Spleen (tissue), 11 donors: ENCODE measurements at regions not wholly inside any gene's neighbourhood (a gene's known extent, or its start where the extent isn't known, plus 50 kb on each side); places are given as distances from the start of the nearest gene placed in this dataset.
A peak's percentile ranks its signal among the peaks of the same experiment; 100 is the strongest.

Experiments
- DNase-seq: peaks from one replicate; pipeline ENCODE4 v3.0.0-alpha.2; 2020
- H3K27ac ChIP-seq, 8 donors: fragments of 200-600 bp; sonication (generic) in 7 of 8; 1 replicate in 4 of 8; 2 replicates in 4 of 8; pipeline versions ENCODE4 v1.5.0 to v1.8.0; 2016 to 2021; ENCODE audit warnings: inconsistent platforms in 4 of 8, mild to moderate bottlenecking in 4 of 8, moderate library complexity in 1 of 8
- H3K27me3 ChIP-seq, 7 donors: fragments of 200-600 bp; sonication (generic) in 6 of 7; replicated peaks in 1 of 7; 1 replicate in 4 of 7; 2 replicates in 3 of 7; pipeline versions ENCODE4 v1.5.0 to v1.8.0; 2016 to 2021; ENCODE audit warnings: inconsistent platforms in 3 of 7, mild to moderate bottlenecking in 1 of 7
- H3K36me3 ChIP-seq, 6 donors: fragments of 200-600 bp; sonication (generic) in 5 of 6; 1 replicate in 4 of 6; 2 replicates in 2 of 6; pipeline versions ENCODE4 v1.5.0 to v1.8.0; 2016 to 2021; ENCODE audit warnings: inconsistent platforms in 2 of 6
- H3K4me1 ChIP-seq, 6 donors: fragments of 200-600 bp; sonication (generic) in 5 of 6; 1 replicate in 3 of 6; 2 replicates in 3 of 6; pipeline versions ENCODE4 v1.5.0 to v1.8.0; 2016 to 2021; ENCODE audit warnings: inconsistent platforms in 3 of 6
- H3K4me3 ChIP-seq, 8 donors: fragments of 200-600 bp; sonication (generic) in 7 of 8; 1 replicate in 4 of 8; 2 replicates in 4 of 8; pipeline versions ENCODE4 v1.5.0 to v1.8.0; 2016 to 2021; ENCODE audit warnings: inconsistent platforms in 4 of 8, mild to moderate bottlenecking in 4 of 8, moderate library complexity in 2 of 8
- H3K9me3 ChIP-seq, 8 donors: fragments of 200-600 bp; sonication (generic) in 7 of 8; 1 replicate in 4 of 8; 2 replicates in 4 of 8; pipeline versions ENCODE4 v1.5.0 to v1.8.0; 2016 to 2021; ENCODE audit warnings: inconsistent platforms in 4 of 8
- CTCF ChIP-seq, 11 experiments: fragments of 200-600 bp in 7 of 11; fragments of 450-650 bp in 4 of 11; sonication (generic) in 4 of 11; IDR thresholded peaks in 8 of 11; conservative IDR thresholded peaks in 3 of 11; 1 replicate in 7 of 11; 2 replicates in 4 of 11; pipeline versions ENCODE4 v1.4.0 to v1.8.0; 2016 to 2021; ENCODE audit warnings: antibody characterized with exemption in 11 of 11, inconsistent platforms in 4 of 11, mild to moderate bottlenecking in 1 of 11
- POLR2A ChIP-seq, 3 donors: fragments of 450-650 bp; IDR thresholded peaks; one replicate each; pipeline ENCODE4 v1.5.1; 2017; ENCODE audit warnings: antibody characterized with exemption in 3 of 3, mild to moderate bottlenecking in 1 of 3
- POLR2AphosphoS5 ChIP-seq, 3 donors: sonication (generic); formaldehyde crosslinking; IDR thresholded peaks; one replicate each; pipeline ENCODE4 v1.5.1; 2017; ENCODE audit warnings: antibody characterized with exemption in 3 of 3
- WGBS, 5 donors: extraction: QIAGEN DNeasy Blood & Tissue Kit in 3 of 5; methylation state at CpG; one replicate each; pipeline versions ENCODE4 v1.1.5 to v1.1.7; 2013 to 2018; 5-methylcytosine and 5-hydroxymethylcytosine counted together
- intact Hi-C: fragments of 100-400 bp; cut with DNase I; formaldehyde crosslinking; loops from one replicate; pipeline ENCODE4 v1.15.0; 2023; ENCODE audit warnings: low total_unique reads
- donor health status: healthy with polysubstance abuse.
- donor health status: DM: no; HTN: no; CAD: no; lungs with moderate emphysema.
- donor health status: DM: no; HTN: no; CAD: no.
- donor health status: Bipolar disorder and iron deficiency.
- donor health status: healthy.
- donor health status: DM: no; HTN: no; CAD: no.
- donor health status: DM: yes; HTN: yes; CAD: no.

- intact Hi-C loops: no loop called here
- TF ChIP-seq POLR2A (IDR thresholded peaks at IDR 0.05): no peak
- TF ChIP-seq POLR2AphosphoS5 (IDR thresholded peaks at IDR 0.05): no peak
- no peaks in the 10 kb centered on the region for H3K9me3 ChIP-seq
- no peak overlapping the region for H3K4me3 ChIP-seq
- H3K27ac ChIP-seq: peak overlapping the region in 1 of 8 donors; percentile 74
- no peaks in the 10 kb centered on the region for H3K36me3 ChIP-seq
- no peaks in the 10 kb centered on the region for H3K27me3 ChIP-seq
- peaks cover 5 to 45% (median 23%) of the 10 kb centered on the region in 6 donors for H3K4me1 ChIP-seq
- WGBS, 5 donors: 75 to 91% (median 84%) methylated on average over 3 of the region's 3 CpGs
- no peak for DNase-seq
These were observed 107.3 kb downstream of the OGFRL1 start for GRCh38 chr6:71395731-71396409.

GRCh38 chr6:71396410-71396801 is 107.8 kb downstream of the OGFRL1 start:
- H3K4me3 ChIP-seq: no peak overlapping the region
- H3K27ac ChIP-seq: no peak overlapping the region
- TF ChIP-seq CTCF (IDR thresholded peaks at IDR 0.05 in 8 of 11, conservative IDR thresholded peaks at IDR 0.05 in 3 of 11): no peak
- no peak for TF ChIP-seq POLR2A (IDR thresholded peaks at IDR 0.05)
- TF ChIP-seq POLR2AphosphoS5 (IDR thresholded peaks at IDR 0.05): no peak
- H3K27me3 ChIP-seq: no peaks in the 10 kb centered on the region
- H3K4me1 ChIP-seq: peaks cover 5 to 41% (median 20%) of the 10 kb centered on the region in 6 donors
- H3K9me3 ChIP-seq: no peaks in the 10 kb centered on the region
- H3K36me3 ChIP-seq: no peaks in the 10 kb centered on the region
- intact Hi-C loops: no loop called here
- no peak for DNase-seq
- WGBS, 5 donors: 67 to 88% (median 78%) methylated on average over 2 of the region's 2 CpGs

GRCh38 chr6:71399279-71399678 is 110.7 kb downstream of the OGFRL1 start:
- Histone ChIP-seq H3K9me3 (no peaks in the 10 kb centered on the region), H3K4me1 (peaks cover 0 to 23% (median 9%) of the 10 kb centered on the region in 6 donors), H3K4me3 (no peak overlapping the region), H3K27ac (no peak overlapping the region), H3K27me3 (no peaks in the 10 kb centered on the region), H3K36me3 (no peaks in the 10 kb centered on the region)
- no peak for DNase-seq
- WGBS, 5 donors: 49 to 99% (median 97%) methylated on average over 2 of the region's 2 CpGs
- intact Hi-C loops: no loop called here
- TF ChIP-seq CTCF (IDR thresholded peaks at IDR 0.05 in 8 of 11, conservative IDR thresholded peaks at IDR 0.05 in 3 of 11): no peak

- Histone ChIP-seq H3K36me3 (no peaks in the 10 kb centered on the region), H3K27me3 (no peaks in the 10 kb centered on the region), H3K4me3 (no peak overlapping the region), H3K27ac (no peak overlapping the region), H3K4me1 (peaks cover 0 to 12% (median 2%) of the 10 kb centered on the region in 6 donors), H3K9me3 (no peaks in the 10 kb centered on the region)
- DNase-seq: no peak
- TF ChIP-seq CTCF (IDR thresholded peaks at IDR 0.05 in 8 of 11, conservative IDR thresholded peaks at IDR 0.05 in 3 of 11): no peak
- TF ChIP-seq POLR2A (IDR thresholded peaks at IDR 0.05): no peak
- TF ChIP-seq POLR2AphosphoS5 (IDR thresholded peaks at IDR 0.05): no peak
- intact Hi-C loops: no loop called here
These were observed 112.2 kb downstream of the OGFRL1 start for GRCh38 chr6:71400852-71401251.
